K562 (cell line): ENCODE measurements at regions not wholly inside any gene's neighbourhood (a gene's known extent, or its start where the extent isn't known, plus 50 kb on each side); places are given as distances from the start of the nearest gene placed in this dataset.

ENCODE experiments used
- ATAC-seq: fragments of 200-7000 bp; cut with Tn5 transposase; 3 replicates; pipeline ENCODE4 v1.9.1; 2020; ENCODE audit warnings: moderate library complexity
- BruUV-seq: library from RNA; stranded (reverse); fragments of 400-500 nt; replicated peaks from 2 replicates; lab custom pipeline; 2021; lab: Mats Ljungman, UMichigan
- CTCF ChIA-PET: fragments of 300-600 bp; formaldehyde crosslinking; extraction: SDS; loops from one replicate; lab custom pipeline; 2021; ENCODE audit warnings: low intra/inter-chr PET ratio; lab: Yijun Ruan, JAX
- POLR2A ChIA-PET: fragments of 300-600, 350-650 bp; sonication (Branson Sonifier 250); formaldehyde crosslinking; extraction: SDS; loops from one replicate; lab custom pipeline; 2021; ENCODE audit warnings: antibody characterized with exemption, inconsistent platforms; lab: Yijun Ruan, JAX
- DNase-seq, 4 experiments: peaks; one replicate each; pipeline versions ENCODE4 v3.0.0 to v3.0.0-alpha.2; 2011 to 2018; ENCODE audit warnings: low spot score in 3 of 4, mixed read lengths in 3 of 4; ENCODE audit errors: extremely low read depth in 1 of 4
- FAIRE-seq: peaks from 2 replicates; lab custom pipeline; 2011; peaks lifted over from hg19 to GRCh38; lab: Jason Lieb, UNC
- H2AFZ ChIP-seq: 2 replicates; pipeline ENCODE4 v1.6.0; 2011; ENCODE audit warnings: low read depth, low read length, control low read depth, inconsistent platforms
- H3K27ac ChIP-seq: fragments of 200-600 bp; 3 replicates; pipeline ENCODE4 v1.8.0; 2011; ENCODE audit warnings: low read depth, mild to moderate bottlenecking, control low read depth, inconsistent platforms, low read length, moderate library complexity, mixed read lengths; ENCODE audit errors: extremely low read depth
- H3K27me3 ChIP-seq, 2 experiments: fragments of 300-600 bp in 1 of 2; 2 replicates in 1 of 2; 3 replicates in 1 of 2; pipeline versions ENCODE4 v1.6.0 to v1.8.0; 2011; ENCODE audit warnings: inconsistent platforms in 2 of 2, low read length in 2 of 2, mild to moderate bottlenecking in 1 of 2, mixed read lengths in 1 of 2, moderate library complexity in 1 of 2; ENCODE audit not compliant: control insufficient read depth in 2 of 2, insufficient read depth in 2 of 2
- H3K36me3 ChIP-seq: fragments of 300-600 bp; 3 replicates; pipeline ENCODE4 v1.8.0; 2011; ENCODE audit warnings: mild to moderate bottlenecking, low read length, inconsistent platforms; ENCODE audit not compliant: control insufficient read depth, insufficient read depth
- H3K4me1 ChIP-seq, 2 experiments: fragments of 200-600 bp in 1 of 2; replicated peaks in 1 of 2; 2 replicates in 1 of 2; 3 replicates in 1 of 2; pipeline versions ENCODE4 v1.5.1 to v1.8.0; 2011; ENCODE audit warnings: inconsistent platforms in 2 of 2, low read length in 2 of 2, mild to moderate bottlenecking in 1 of 2, mixed read lengths in 1 of 2, moderate library complexity in 1 of 2; ENCODE audit not compliant: control insufficient read depth in 2 of 2, insufficient read depth in 2 of 2
- H3K4me2 ChIP-seq: 2 replicates; pipeline ENCODE4 v1.6.1; 2011; ENCODE audit warnings: low read length, control low read depth, inconsistent platforms, mixed read lengths; ENCODE audit not compliant: insufficient read depth
- H3K4me3 ChIP-seq: fragments of 200-600 bp; sonication (generic), shearing (Covaris generic); 2 replicates; pipeline ENCODE4 v1.5.1; 2016; ENCODE audit warnings: control low read depth, inconsistent platforms
- H3K79me2 ChIP-seq: fragments of 200-600 bp; 3 replicates; pipeline ENCODE4 v1.8.0; 2011; ENCODE audit warnings: low read length, inconsistent platforms; ENCODE audit not compliant: control insufficient read depth, insufficient read depth
- H3K9ac ChIP-seq, 2 experiments: 2 replicates each; pipeline versions ENCODE4 v1.6.0 to v1.6.1; 2011; ENCODE audit warnings: low read depth in 2 of 2, low read length in 2 of 2, control low read depth in 1 of 2, inconsistent platforms in 1 of 2, mild to moderate bottlenecking in 1 of 2, mixed read lengths in 1 of 2; ENCODE audit not compliant: insufficient read depth in 1 of 2
- H3K9me1 ChIP-seq: one replicate; pipeline ENCODE4 v1.6.0; 2011; ENCODE audit warnings: inconsistent platforms, mild to moderate bottlenecking, low read length, moderate library complexity; ENCODE audit not compliant: control insufficient read depth, insufficient read depth
- H3K9me3 ChIP-seq: replicated peaks from 2 replicates; pipeline ENCODE4 v1.5.1; 2011; ENCODE audit warnings: low read depth, low read length, inconsistent platforms; ENCODE audit not compliant: control insufficient read depth, insufficient read depth
- H4K20me1 ChIP-seq: replicated peaks from 2 replicates; pipeline ENCODE4 v1.6.1; 2011; ENCODE audit warnings: low read length, inconsistent platforms, mixed read lengths; ENCODE audit not compliant: control insufficient read depth, insufficient read depth
- ETV5 ChIP-seq: sonication (generic); formaldehyde crosslinking; IDR thresholded peaks from 2 replicates; pipeline ENCODE4 v1.4.0; 2020; ENCODE audit warnings: low read depth, mild to moderate bottlenecking, missing genetic modification reagents
- FOXK2 ChIP-seq, 2 experiments: fragments of 450-650 bp; IDR thresholded peaks in 1 of 2; conservative IDR thresholded peaks in 1 of 2; 2 replicates each; pipeline ENCODE4 v1.6.1; 2016; ENCODE audit warnings: low read depth in 2 of 2, mild to moderate bottlenecking in 1 of 2
- HLTF ChIP-seq: fragments of 450-650 bp; IDR thresholded peaks from 2 replicates; pipeline ENCODE4 v1.6.1; 2016
- HNRNPUL1 ChIP-seq: fragments of 200-400 bp; formaldehyde crosslinking; IDR thresholded peaks from 2 replicates; pipeline ENCODE4 v1.6.1; 2017; ENCODE audit warnings: low read length
- IFI16 ChIP-seq: fragments of 250-450 bp; sonication (Bioruptor Pico); IDR thresholded peaks from 2 replicates; pipeline ENCODE4 v2.1.2; 2022; ENCODE audit warnings: mild to moderate bottlenecking, inconsistent platforms
- PHF8 ChIP-seq: fragments of 200-600 bp; sonication (generic); IDR thresholded peaks from 2 replicates; pipeline ENCODE4 v1.6.1; 2012; ENCODE audit warnings: mixed run types, mild to moderate bottlenecking, inconsistent platforms, low read length, moderate library complexity, borderline replicate concordance
- TAF15 ChIP-seq: fragments of 200-400 bp; formaldehyde crosslinking; IDR thresholded peaks from 2 replicates; pipeline ENCODE4 v1.6.1; 2017; ENCODE audit warnings: mild to moderate bottlenecking, low read depth, low read length, moderate library complexity
- ZNF785 ChIP-seq: fragments of 250-450 bp; sonication (Bioruptor Pico); IDR thresholded peaks from 2 replicates; pipeline ENCODE4 v1.4.0; 2020; ENCODE audit warnings: mild to moderate bottlenecking
- WGBS: fragments of 100-300 bp; shearing (Covaris generic); methylation state at CpG from one replicate; pipeline ENCODE4 v1.1.6; 2016; ENCODE audit warnings: low coverage, mixed read lengths; ENCODE audit not compliant: insufficient coverage; ENCODE audit errors: missing lambda C conversion rate; 5-methylcytosine and 5-hydroxymethylcytosine counted together
- in situ Hi-C: fragments of 300-500 bp; cut with MboI; formaldehyde crosslinking; loops from 4 replicates; pipeline ENCODE4 v1.15.0; 2018; ENCODE audit warnings: inconsistent platforms, mixed read lengths
- intact Hi-C: fragments of 100-400 bp; cut with micrococcal nuclease; formaldehyde crosslinking; loops from 2 replicates; pipeline ENCODE4 v1.14.2; 2022
- TF ChIP-seq, protein P1 (sequence below): sonication (generic); formaldehyde crosslinking; IDR thresholded peaks from 2 replicates; pipeline ENCODE4 v1.5.0; 2020; ENCODE audit warnings: missing genetic modification reagents
- TF ChIP-seq, protein P2 (sequence below): sonication (generic); formaldehyde crosslinking; IDR thresholded peaks from 2 replicates; pipeline ENCODE4 v1.8.0; 2022; ENCODE audit warnings: missing genetic modification reagents, mild to moderate bottlenecking, borderline replicate concordance
- TF ChIP-seq, protein P3 (sequence below), 2 experiments: fragments of 450-650 bp; formaldehyde crosslinking in 1 of 2; IDR thresholded peaks; 2 replicates each; pipeline versions ENCODE4 v1.4.0 to v1.6.1; 2014 to 2020; ENCODE audit warnings: mild to moderate bottlenecking in 2 of 2, borderline replicate concordance in 1 of 2, low read depth in 1 of 2

DNA sequence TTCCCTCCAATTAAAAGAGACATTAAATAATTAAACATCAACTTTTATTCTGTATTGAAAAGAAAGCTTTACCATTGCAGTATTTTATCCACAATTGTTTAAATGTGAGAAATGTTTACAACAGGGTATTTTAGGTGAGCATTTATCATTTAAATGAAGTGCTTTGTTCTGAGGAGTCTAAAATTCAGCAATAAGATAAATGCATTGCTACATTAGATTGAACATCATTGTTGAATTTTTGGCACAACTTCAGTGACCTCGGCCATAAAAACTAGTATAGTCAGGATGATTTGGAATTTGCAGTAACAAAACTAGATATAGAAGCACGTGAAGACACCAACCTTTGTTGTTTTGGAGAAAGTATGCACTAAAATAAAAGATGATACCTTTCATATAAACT lies 692.9 kb downstream of the USP25 start:
- Histone ChIP-seq H3K36me3 (no peaks in the 10 kb centered on the region), H2AFZ (no peak overlapping the region), H3K27ac (no peak overlapping the region), H3K4me3 (no peak overlapping the region), H3K4me1 (no peaks in the 10 kb centered on the region), H3K79me2 (no peaks in the 10 kb centered on the region), H4K20me1 (no peaks in the 10 kb centered on the region), H3K9me1 (no peaks in the 10 kb centered on the region), H3K4me2 (no peak overlapping the region), H3K27me3 (no peaks in the 10 kb centered on the region), H3K9ac (no peak overlapping the region), H3K9me3 (no peaks in the 10 kb centered on the region)
- in situ Hi-C loops (no loop called here), intact Hi-C loops (no loop called here)
- ATAC-seq, result no peak
- 0% methylated on average over 2 of the region's 2 CpGs for WGBS
- ChIA-PET CTCF (no interaction called here), POLR2A (no interaction called here)
- DNase-seq, result no peak
- no peak for FAIRE-seq
- no TSS peak for BruUV-seq
- no peak for TF ChIP-seq HLTF
- no peak for TF ChIP-seq ETV5 (CRISPR knock-in tag)
- no peak for TF ChIP-seq ZNF785
- no peak for TF ChIP-seq HNRNPUL1
- no peak for TF ChIP-seq IFI16 (CRISPR knock-in tag)
- TF ChIP-seq, protein P1, sequence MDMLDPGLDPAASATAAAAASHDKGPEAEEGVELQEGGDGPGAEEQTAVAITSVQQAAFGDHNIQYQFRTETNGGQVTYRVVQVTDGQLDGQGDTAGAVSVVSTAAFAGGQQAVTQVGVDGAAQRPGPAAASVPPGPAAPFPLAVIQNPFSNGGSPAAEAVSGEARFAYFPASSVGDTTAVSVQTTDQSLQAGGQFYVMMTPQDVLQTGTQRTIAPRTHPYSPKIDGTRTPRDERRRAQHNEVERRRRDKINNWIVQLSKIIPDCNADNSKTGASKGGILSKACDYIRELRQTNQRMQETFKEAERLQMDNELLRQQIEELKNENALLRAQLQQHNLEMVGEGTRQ (CRISPR knock-in tag), result no peak
- TF ChIP-seq TAF15, result no peak
- TF ChIP-seq, protein P2, sequence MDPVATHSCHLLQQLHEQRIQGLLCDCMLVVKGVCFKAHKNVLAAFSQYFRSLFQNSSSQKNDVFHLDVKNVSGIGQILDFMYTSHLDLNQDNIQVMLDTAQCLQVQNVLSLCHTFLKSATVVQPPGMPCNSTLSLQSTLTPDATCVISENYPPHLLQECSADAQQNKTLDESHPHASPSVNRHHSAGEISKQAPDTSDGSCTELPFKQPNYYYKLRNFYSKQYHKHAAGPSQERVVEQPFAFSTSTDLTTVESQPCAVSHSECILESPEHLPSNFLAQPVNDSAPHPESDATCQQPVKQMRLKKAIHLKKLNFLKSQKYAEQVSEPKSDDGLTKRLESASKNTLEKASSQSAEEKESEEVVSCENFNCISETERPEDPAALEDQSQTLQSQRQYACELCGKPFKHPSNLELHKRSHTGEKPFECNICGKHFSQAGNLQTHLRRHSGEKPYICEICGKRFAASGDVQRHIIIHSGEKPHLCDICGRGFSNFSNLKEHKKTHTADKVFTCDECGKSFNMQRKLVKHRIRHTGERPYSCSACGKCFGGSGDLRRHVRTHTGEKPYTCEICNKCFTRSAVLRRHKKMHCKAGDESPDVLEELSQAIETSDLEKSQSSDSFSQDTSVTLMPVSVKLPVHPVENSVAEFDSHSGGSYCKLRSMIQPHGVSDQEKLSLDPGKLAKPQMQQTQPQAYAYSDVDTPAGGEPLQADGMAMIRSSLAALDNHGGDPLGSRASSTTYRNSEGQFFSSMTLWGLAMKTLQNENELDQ (CRISPR knock-in tag), result no peak
- no peak for TF ChIP-seq PHF8
- no peak for TF ChIP-seq FOXK2 (conservative IDR thresholded peaks at IDR 0.05 in 1 of 2, IDR thresholded peaks at IDR 0.05 in 1 of 2; ENCODE audit: low read depth in 2 of 2)
- TF ChIP-seq, protein P3, sequence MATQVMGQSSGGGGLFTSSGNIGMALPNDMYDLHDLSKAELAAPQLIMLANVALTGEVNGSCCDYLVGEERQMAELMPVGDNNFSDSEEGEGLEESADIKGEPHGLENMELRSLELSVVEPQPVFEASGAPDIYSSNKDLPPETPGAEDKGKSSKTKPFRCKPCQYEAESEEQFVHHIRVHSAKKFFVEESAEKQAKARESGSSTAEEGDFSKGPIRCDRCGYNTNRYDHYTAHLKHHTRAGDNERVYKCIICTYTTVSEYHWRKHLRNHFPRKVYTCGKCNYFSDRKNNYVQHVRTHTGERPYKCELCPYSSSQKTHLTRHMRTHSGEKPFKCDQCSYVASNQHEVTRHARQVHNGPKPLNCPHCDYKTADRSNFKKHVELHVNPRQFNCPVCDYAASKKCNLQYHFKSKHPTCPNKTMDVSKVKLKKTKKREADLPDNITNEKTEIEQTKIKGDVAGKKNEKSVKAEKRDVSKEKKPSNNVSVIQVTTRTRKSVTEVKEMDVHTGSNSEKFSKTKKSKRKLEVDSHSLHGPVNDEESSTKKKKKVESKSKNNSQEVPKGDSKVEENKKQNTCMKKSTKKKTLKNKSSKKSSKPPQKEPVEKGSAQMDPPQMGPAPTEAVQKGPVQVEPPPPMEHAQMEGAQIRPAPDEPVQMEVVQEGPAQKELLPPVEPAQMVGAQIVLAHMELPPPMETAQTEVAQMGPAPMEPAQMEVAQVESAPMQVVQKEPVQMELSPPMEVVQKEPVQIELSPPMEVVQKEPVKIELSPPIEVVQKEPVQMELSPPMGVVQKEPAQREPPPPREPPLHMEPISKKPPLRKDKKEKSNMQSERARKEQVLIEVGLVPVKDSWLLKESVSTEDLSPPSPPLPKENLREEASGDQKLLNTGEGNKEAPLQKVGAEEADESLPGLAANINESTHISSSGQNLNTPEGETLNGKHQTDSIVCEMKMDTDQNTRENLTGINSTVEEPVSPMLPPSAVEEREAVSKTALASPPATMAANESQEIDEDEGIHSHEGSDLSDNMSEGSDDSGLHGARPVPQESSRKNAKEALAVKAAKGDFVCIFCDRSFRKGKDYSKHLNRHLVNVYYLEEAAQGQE (IDR thresholded peaks at IDR 0.05; ENCODE audit: borderline replicate concordance), result no peak
- TF ChIP-seq, protein P3 (CRISPR knock-in tag; IDR thresholded peaks at IDR 0.05; ENCODE audit: low read depth), result no peak
